ENCODE measurements at regions not wholly inside any gene's neighbourhood (a gene's known extent, or its start where the extent isn't known, plus 50 kb on each side); places are given as distances from the start of the nearest gene placed in this dataset.
A peak's percentile ranks its signal among the peaks of the same experiment; 100 is the strongest.

DNA sequence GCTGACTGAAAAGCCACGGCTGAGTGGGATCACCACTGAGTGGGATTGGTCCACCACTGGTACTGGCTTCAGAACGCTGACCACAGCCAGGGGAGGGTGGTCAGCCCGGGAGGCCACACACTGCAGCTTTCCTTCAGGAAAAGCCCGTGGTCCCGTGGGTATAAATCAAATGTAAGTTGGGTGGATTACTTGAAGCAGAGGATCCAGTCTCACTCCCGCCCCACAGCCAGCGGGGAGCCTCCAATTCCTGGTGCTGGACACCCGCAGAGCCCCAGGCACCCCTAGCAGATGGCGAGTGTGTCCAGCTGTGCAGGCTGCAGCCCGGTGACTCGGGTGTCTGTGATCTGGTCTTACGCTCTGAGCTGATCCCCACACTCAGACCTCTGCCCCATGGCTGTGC lies 231.1 kb upstream of the ZNF32 start:
- H3K4me3 ChIP-seq = no peak overlapping the region
- intact Hi-C loops (cut with DNase I) = loop anchor here in 1 of 10 donors (10.0 kb wide), 1 partner anchor 185 kb away; no protein-coding TSS in a partner anchor
- TF ChIP-seq, protein P1, sequence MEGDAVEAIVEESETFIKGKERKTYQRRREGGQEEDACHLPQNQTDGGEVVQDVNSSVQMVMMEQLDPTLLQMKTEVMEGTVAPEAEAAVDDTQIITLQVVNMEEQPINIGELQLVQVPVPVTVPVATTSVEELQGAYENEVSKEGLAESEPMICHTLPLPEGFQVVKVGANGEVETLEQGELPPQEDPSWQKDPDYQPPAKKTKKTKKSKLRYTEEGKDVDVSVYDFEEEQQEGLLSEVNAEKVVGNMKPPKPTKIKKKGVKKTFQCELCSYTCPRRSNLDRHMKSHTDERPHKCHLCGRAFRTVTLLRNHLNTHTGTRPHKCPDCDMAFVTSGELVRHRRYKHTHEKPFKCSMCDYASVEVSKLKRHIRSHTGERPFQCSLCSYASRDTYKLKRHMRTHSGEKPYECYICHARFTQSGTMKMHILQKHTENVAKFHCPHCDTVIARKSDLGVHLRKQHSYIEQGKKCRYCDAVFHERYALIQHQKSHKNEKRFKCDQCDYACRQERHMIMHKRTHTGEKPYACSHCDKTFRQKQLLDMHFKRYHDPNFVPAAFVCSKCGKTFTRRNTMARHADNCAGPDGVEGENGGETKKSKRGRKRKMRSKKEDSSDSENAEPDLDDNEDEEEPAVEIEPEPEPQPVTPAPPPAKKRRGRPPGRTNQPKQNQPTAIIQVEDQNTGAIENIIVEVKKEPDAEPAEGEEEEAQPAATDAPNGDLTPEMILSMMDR (IDR thresholded peaks at IDR 0.05) = no peak
- no peaks in the 10 kb centered on the region for H3K36me3 ChIP-seq
- 85 to 89% methylated on average over 12 of the region's 12 CpGs for WGBS, 2 donors
- DNase-seq (no peak), ATAC-seq (no peak)
- no peaks in the 10 kb centered on the region for H3K9me3 ChIP-seq
- peaks cover 10 to 66% (median 18%) of the 10 kb centered on the region in 9 donors for H3K4me1 ChIP-seq
- no peaks in the 10 kb centered on the region for H3K27me3 ChIP-seq
- peak overlapping the region; percentile 23 to 90 (median 74) for H3K27ac ChIP-seq

DNA sequence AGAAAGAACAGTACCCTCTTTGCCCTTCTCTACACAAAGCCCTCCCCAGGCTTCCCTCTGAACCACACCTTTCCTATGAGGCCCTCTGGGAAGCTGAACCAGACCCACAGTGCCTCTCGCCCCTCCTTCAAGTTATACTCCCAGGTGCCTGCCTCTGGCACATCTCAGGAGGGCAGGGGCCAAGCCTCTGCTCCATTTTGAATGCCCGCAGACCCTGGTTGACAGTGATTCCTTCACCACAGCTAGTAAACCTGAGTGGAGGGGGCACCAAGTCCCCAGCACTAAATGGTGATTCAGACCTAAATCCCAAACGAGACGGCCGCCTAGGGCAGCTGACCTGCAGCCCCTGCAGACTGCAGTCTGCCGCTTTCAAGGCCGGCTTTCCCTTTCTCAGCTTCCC lies 230.5 kb upstream of the ZNF32 start:
- TF ChIP-seq, protein P1 (IDR thresholded peaks at IDR 0.05) = no peak
- H3K9me3 ChIP-seq = no peaks in the 10 kb centered on the region
- no peaks in the 10 kb centered on the region for H3K36me3 ChIP-seq
- WGBS, 2 donors = 88 to 89% methylated on average over 7 of the region's 7 CpGs
- H3K4me1 ChIP-seq = peaks cover 10 to 66% (median 18%) of the 10 kb centered on the region in 9 donors
- no peak overlapping the region for H3K4me3 ChIP-seq
- intact Hi-C loops (cut with DNase I) = no loop called here
- no peaks in the 10 kb centered on the region for H3K27me3 ChIP-seq
- DNase-seq = no peak
- peak overlapping the region; percentile 64 to 90 (median 74) for H3K27ac ChIP-seq
- ATAC-seq = peak in 6 of 8 donors; percentile 15 to 41 (median 30)

DNA sequence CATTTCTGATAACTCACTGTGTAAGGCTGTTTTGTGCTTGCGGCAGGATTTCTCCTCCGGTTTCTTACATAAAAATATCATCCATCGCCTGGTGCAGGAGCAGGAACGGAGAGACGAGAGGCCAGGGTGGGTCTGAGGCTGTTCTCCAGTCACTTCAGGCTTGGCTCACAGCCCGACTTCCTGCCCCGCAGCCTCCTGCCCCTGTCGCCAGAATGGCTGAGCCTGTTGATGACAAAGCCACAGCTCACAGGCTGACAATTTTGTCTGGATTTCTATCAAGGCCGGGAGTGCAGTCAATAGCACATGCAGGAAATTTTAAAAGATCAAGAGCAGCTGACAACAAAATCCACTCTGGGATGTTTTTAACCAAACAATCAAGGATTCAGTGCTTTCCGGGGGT lies 229.7 kb upstream of the ZNF32 start:
- H3K27me3 ChIP-seq = no peaks in the 10 kb centered on the region
- H3K4me3 ChIP-seq = no peak overlapping the region
- H3K27ac ChIP-seq = peak overlapping the region; percentile 64 to 90 (median 74)
- peaks cover 10 to 62% (median 18%) of the 10 kb centered on the region in 9 donors for H3K4me1 ChIP-seq
- DNase-seq (peak; percentile 74 to 85), ATAC-seq (peak; percentile 71 to 95 (median 90))
- H3K36me3 ChIP-seq = no peaks in the 10 kb centered on the region
- no peaks in the 10 kb centered on the region for H3K9me3 ChIP-seq
- TF ChIP-seq, protein P1 (IDR thresholded peaks at IDR 0.05) = no peak
- intact Hi-C loops (cut with DNase I) = no loop called here
- WGBS, 2 donors = 18 to 24% methylated on average over 10 of the region's 10 CpGs

DNA sequence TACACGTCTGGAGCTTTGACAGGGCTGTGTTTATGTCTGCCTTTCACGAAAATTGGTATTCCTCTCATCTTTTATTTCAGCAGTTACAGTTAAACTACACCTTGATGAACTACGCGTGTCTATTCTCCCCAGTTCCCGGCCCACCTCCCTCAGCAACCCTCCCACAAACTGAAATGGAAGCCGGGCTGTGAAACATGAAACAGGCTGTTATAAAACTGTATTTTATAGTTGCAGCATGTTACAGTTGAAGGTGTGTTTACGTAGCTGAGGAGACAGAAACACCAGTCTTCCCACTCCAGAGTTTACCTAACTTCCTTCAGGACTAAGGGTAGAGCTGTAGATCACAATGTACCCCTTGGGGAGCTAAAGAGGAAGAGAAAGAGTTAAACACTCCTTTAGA lies 228.3 kb upstream of the ZNF32 start:
- peaks cover 10 to 51% (median 18%) of the 10 kb centered on the region in 9 donors for H3K4me1 ChIP-seq
- no peaks in the 10 kb centered on the region for H3K36me3 ChIP-seq
- H3K4me3 ChIP-seq = no peak overlapping the region
- DNase-seq = no peak
- TF ChIP-seq, protein P1 (IDR thresholded peaks at IDR 0.05) = no peak
- intact Hi-C loops (cut with DNase I) = no loop called here
- no peak for ATAC-seq
- no peaks in the 10 kb centered on the region for H3K9me3 ChIP-seq
- no peaks in the 10 kb centered on the region for H3K27me3 ChIP-seq
- peak overlapping the region in 4 of 10 donors; percentile 75 to 90 (median 82) for H3K27ac ChIP-seq
- WGBS, 2 donors = 96 to 98% methylated on average over 7 of the region's 7 CpGs

All from heart right ventricle (tissue), 16 donors.